ENCODE measurements at regions not wholly inside any gene's neighbourhood (a gene's known extent, or its start where the extent isn't known, plus 50 kb on each side); places are given as distances from the start of the nearest gene placed in this dataset.

GRCh38 chr1:244204004-244204403, 152.9 kb downstream of the ZBTB18 start:
- TF ChIP-seq EZH2phosphoT487 (IDR thresholded peaks at IDR 0.05; ENCODE audit: borderline replicate concordance, low read length) (no peak), EZH2 (IDR thresholded peaks at IDR 0.05; ENCODE audit: low read length, unreplicated experiment) (no peak), CTCF (conservative IDR thresholded peaks at IDR 0.05; ENCODE audit: low read depth, low read length) (no peak)
- no peak overlapping the region for H3K9ac ChIP-seq (ENCODE audit: low read length)
- H3K79me2 ChIP-seq (ENCODE audit: low read length) = no peaks in the 10 kb centered on the region
- H3K36me3 ChIP-seq (ENCODE audit: low read depth, low read length) = no peaks in the 10 kb centered on the region
- H3K4me3 ChIP-seq (ENCODE audit: low read length) = no peak overlapping the region
- H3K9me2 ChIP-seq (replicated peaks; ENCODE audit: low read length) = 0 out of 2 replicates have a peak, but pooled peaks cover 7% of the 10 kb centered on the region
- ChIA-PET POLR2A (ENCODE audit: unreplicated experiment) (no interaction called here), CTCF (no interaction called here)
- H3K27ac ChIP-seq (ENCODE audit: low read length) = no peak overlapping the region
- DNase-seq = no peak
- no peaks in the 10 kb centered on the region for H3K27me3 ChIP-seq (ENCODE audit: low read length)
- intact Hi-C loops (cut with micrococcal nuclease) = no loop called here
- ATAC-seq = no peak
- no peak overlapping the region for H2AFZ ChIP-seq (ENCODE audit: low read length)
- H3K9me3 ChIP-seq (ENCODE audit: low read length) = no peaks in the 10 kb centered on the region
- peaks cover 6% of the 10 kb centered on the region; the same call in 1 of the 2 replicates for H3K4me1 ChIP-seq (ENCODE audit: insufficient read depth, low read length)
- no peak overlapping the region for H3K4me2 ChIP-seq (ENCODE audit: low read length)
- BruUV-seq (replicated peaks) = no TSS peak
- H4K20me1 ChIP-seq (ENCODE audit: low read length) = no peaks in the 10 kb centered on the region
- no peaks in the 10 kb centered on the region for H3F3A ChIP-seq (ENCODE audit: low read length, unreplicated experiment)

- Histone ChIP-seq H4K20me1 (ENCODE audit: low read length) (no peaks in the 10 kb centered on the region), H3K27ac (ENCODE audit: low read length) (no peak overlapping the region), H3K36me3 (ENCODE audit: low read depth, low read length) (no peaks in the 10 kb centered on the region), H3K4me1 (ENCODE audit: insufficient read depth, low read length) (peaks cover 11% of the 10 kb centered on the region; the same call in 1 of the 2 replicates), H2AFZ (ENCODE audit: low read length) (no peak overlapping the region), H3K9ac (ENCODE audit: low read length) (no peak overlapping the region), H3F3A (ENCODE audit: low read length, unreplicated experiment) (no peaks in the 10 kb centered on the region), H3K4me2 (ENCODE audit: low read length) (no peak overlapping the region), H3K4me3 (ENCODE audit: low read length) (no peak overlapping the region), H3K9me3 (ENCODE audit: low read length) (no peaks in the 10 kb centered on the region), H3K9me2 (replicated peaks; ENCODE audit: low read length) (0 out of 2 replicates have a peak, but pooled peaks cover 7% of the 10 kb centered on the region), H3K79me2 (ENCODE audit: low read length) (no peaks in the 10 kb centered on the region), H3K27me3 (ENCODE audit: low read length) (no peaks in the 10 kb centered on the region)
- intact Hi-C loops (cut with micrococcal nuclease) = no loop called here
- CTCF ChIA-PET = no interaction called here
- ATAC-seq = no peak
- BruUV-seq (replicated peaks) = no TSS peak
- no peak for TF ChIP-seq CTCF (conservative IDR thresholded peaks at IDR 0.05; ENCODE audit: low read depth, low read length)
- no peak for TF ChIP-seq EZH2 (IDR thresholded peaks at IDR 0.05; ENCODE audit: low read length, unreplicated experiment)
- TF ChIP-seq EZH2phosphoT487 (IDR thresholded peaks at IDR 0.05; ENCODE audit: borderline replicate concordance, low read length) = no peak
- POLR2A ChIA-PET (ENCODE audit: unreplicated experiment) = no interaction called here
- no peak for DNase-seq
Measured at GRCh38 chr1:244205171-244205570, 154.1 kb downstream of the ZBTB18 start.

GRCh38 chr1:244205906-244206305, 154.8 kb downstream of the ZBTB18 start:
- Histone ChIP-seq H3K4me2 (ENCODE audit: low read length) (no peak overlapping the region), H3K4me1 (ENCODE audit: insufficient read depth, low read length) (peaks cover 11% of the 10 kb centered on the region; the same call in 1 of the 2 replicates), H3K79me2 (ENCODE audit: low read length) (no peaks in the 10 kb centered on the region), H2AFZ (ENCODE audit: low read length) (no peak overlapping the region), H3K27ac (ENCODE audit: low read length) (no peak overlapping the region), H3K9me3 (ENCODE audit: low read length) (no peaks in the 10 kb centered on the region), H4K20me1 (ENCODE audit: low read length) (no peaks in the 10 kb centered on the region), H3K36me3 (ENCODE audit: low read depth, low read length) (no peaks in the 10 kb centered on the region), H3K9me2 (replicated peaks; ENCODE audit: low read length) (0 out of 2 replicates have a peak, but pooled peaks cover 7% of the 10 kb centered on the region), H3K27me3 (ENCODE audit: low read length) (no peaks in the 10 kb centered on the region), H3F3A (ENCODE audit: low read length, unreplicated experiment) (no peaks in the 10 kb centered on the region), H3K9ac (ENCODE audit: low read length) (no peak overlapping the region), H3K4me3 (ENCODE audit: low read length) (no peak overlapping the region)
- DNase-seq (no peak), ATAC-seq (no peak)
- TF ChIP-seq EZH2 (IDR thresholded peaks at IDR 0.05; ENCODE audit: low read length, unreplicated experiment) (no peak), EZH2phosphoT487 (IDR thresholded peaks at IDR 0.05; ENCODE audit: borderline replicate concordance, low read length) (no peak), CTCF (conservative IDR thresholded peaks at IDR 0.05; ENCODE audit: low read depth, low read length) (no peak)
- ChIA-PET CTCF (no interaction called here), POLR2A (ENCODE audit: unreplicated experiment) (no interaction called here)
- no TSS peak for BruUV-seq (replicated peaks)
- intact Hi-C loops (cut with micrococcal nuclease) = no loop called here

All from PC-3 (cell line).